IPS DF 4.7 (cell line): ENCODE measurements at regions not wholly inside any gene's neighbourhood (a gene's known extent, or its start where the extent isn't known, plus 50 kb on each side); places are given as distances from the start of the nearest gene placed in this dataset.

Experiments used
- DNase-seq: peaks from one replicate; pipeline ENCODE4 v3.0.0-alpha.2; 2013; ENCODE audit warnings: low spot score; ENCODE audit errors: extremely low read depth

- DNase-seq = no peak
These were observed 341.8 kb downstream of the MAN2A1 start for GRCh38 chr5:110031402-110032140.

- no peak for DNase-seq
These were observed 342.6 kb downstream of the MAN2A1 start for GRCh38 chr5:110032376-110032775.

GRCh38 chr5:110034056-110034600 lies 344.4 kb downstream of the MAN2A1 start:
- no peak for DNase-seq

GRCh38 chr5:110038297-110038997 lies 348.7 kb downstream of the MAN2A1 start:
- DNase-seq = no peak

GRCh38 chr5:110040178-110040577 lies 350.5 kb downstream of the MAN2A1 start:
- no peak for DNase-seq

GRCh38 chr5:110043025-110043424 lies 353.3 kb downstream of the MAN2A1 start:
- DNase-seq = no peak

GRCh38 chr5:110045158-110045557 lies 355.4 kb downstream of the MAN2A1 start:
- DNase-seq = no peak

- no peak for DNase-seq
These were observed 358.8 kb downstream of the MAN2A1 start for GRCh38 chr5:110048491-110048890.

GRCh38 chr5:110049816-110050215 lies 360.1 kb downstream of the MAN2A1 start:
- DNase-seq = no peak

GRCh38 chr5:110050640-110051345 lies 361.1 kb downstream of the MAN2A1 start:
- DNase-seq = no peak

- no peak for DNase-seq
These were observed 363.5 kb downstream of the MAN2A1 start for GRCh38 chr5:110053205-110053604.

- no peak for DNase-seq
These were observed 364.1 kb downstream of the MAN2A1 start for GRCh38 chr5:110053824-110054223.

- DNase-seq = no peak
These were observed 364.5 kb downstream of the MAN2A1 start for GRCh38 chr5:110054240-110054639.

- no peak for DNase-seq
These were observed 365.6 kb downstream of the MAN2A1 start for GRCh38 chr5:110055302-110055701.

- no peak for DNase-seq
These were observed 366.9 kb downstream of the MAN2A1 start for GRCh38 chr5:110056580-110057114.

- DNase-seq = no peak
These were observed 368.4 kb downstream of the MAN2A1 start for GRCh38 chr5:110058175-110058574.

GRCh38 chr5:110062246-110062645 lies 372.5 kb downstream of the MAN2A1 start:
- DNase-seq = no peak

GRCh38 chr5:110063640-110064602 lies 374.2 kb downstream of the MAN2A1 start:
- DNase-seq = no peak

GRCh38 chr5:110064603-110065268 lies 375.0 kb downstream of the MAN2A1 start:
- no peak for DNase-seq

- no peak for DNase-seq
These were observed 381.1 kb downstream of the MAN2A1 start for GRCh38 chr5:110070836-110071235.
